ENCODE measurements at regions not wholly inside any gene's neighbourhood (a gene's known extent, or its start where the extent isn't known, plus 50 kb on each side); places are given as distances from the start of the nearest gene placed in this dataset.

- 56% methylated on average over 9 of the region's 9 CpGs for WGBS (ENCODE audit: low lambda C conversion rate)
- Histone ChIP-seq H3F3A (replicated peaks; ENCODE audit: insufficient read depth) (peaks cover 5% of the 10 kb centered on the region), H4K20me1 (ENCODE audit: insufficient read depth) (no peaks in the 10 kb centered on the region), H3K9ac (no peak overlapping the region), H3K4me3 (ENCODE audit: low read depth in 2 of 2, low read length in 1 of 2) (no peak overlapping the region), H3K4me2 (peak overlapping the region; percentile 18; the same call in 1 of the 2 replicates), H3K4me1 (ENCODE audit: control insufficient read depth in 1 of 2, insufficient read depth in 2 of 2, low read depth in 1 of 2, low read length in 1 of 2) (peaks cover 10 to 30% of the 10 kb centered on the region in 2 experiments), H3K9me2 (no peaks in the 10 kb centered on the region), H2AFZ (ENCODE audit: low read depth) (peak overlapping the region; percentile 52), H3K27me3 (ENCODE audit: insufficient read depth) (no peaks in the 10 kb centered on the region), H3K27ac (ENCODE audit: low read depth in 2 of 2, low read length in 1 of 2) (peak overlapping the region in 1 of 2 experiments; percentile 72; a peak in 2 of 4 replicates), H3K79me2 (ENCODE audit: insufficient read depth) (no peaks in the 10 kb centered on the region), H3K9me3 (no peaks in the 10 kb centered on the region), H3K36me3 (replicated peaks in 1 of 2; ENCODE audit: control insufficient read depth in 1 of 2, insufficient read depth in 2 of 2, low read length in 1 of 2) (no peaks in the 10 kb centered on the region)
- ChIA-PET POLR2A (no interaction called here), CTCF (interaction anchor here (1.8 kb wide), 1 partner anchor 9 kb away, joined by 7 read pairs; no protein-coding TSS in a partner anchor)
- DNase-seq = no peak
- TF ChIP-seq FOXJ3 (CRISPR knock-in tag; IDR thresholded peaks at IDR 0.05) = no peak
- no peak for TF ChIP-seq YY1 (IDR thresholded peaks at IDR 0.05; ENCODE audit: low read depth)
- no peak for TF ChIP-seq TEAD4 (IDR thresholded peaks at IDR 0.05; ENCODE audit: borderline replicate concordance, insufficient read depth)
- no peak for TF ChIP-seq USF1 (IDR thresholded peaks at IDR 0.05; ENCODE audit: borderline replicate concordance, low read depth)
- peak; percentile 34; the same call in 1 of the 2 replicates for TF ChIP-seq RXRA (IDR thresholded peaks at IDR 0.05; ENCODE audit: borderline replicate concordance, low read depth)
- no peak for TF ChIP-seq MEF2A (IDR thresholded peaks at IDR 0.05; ENCODE audit: borderline replicate concordance, low read depth)
- no peak for TF ChIP-seq RAD21 (IDR thresholded peaks at IDR 0.05; ENCODE audit: low read length)
- no peak for TF ChIP-seq SIN3A (IDR thresholded peaks at IDR 0.05; ENCODE audit: borderline replicate concordance, low read depth, low read length)
- TF ChIP-seq EZH2phosphoT487 (IDR thresholded peaks at IDR 0.05; ENCODE audit: borderline replicate concordance, low read depth) = no peak
- TF ChIP-seq NFIC (IDR thresholded peaks at IDR 0.05; ENCODE audit: borderline replicate concordance) = peak; percentile 64
- TF ChIP-seq RFX5 (IDR thresholded peaks at IDR 0.05; ENCODE audit: low read length) = no peak
- no peak for TF ChIP-seq NRF1 (IDR thresholded peaks at IDR 0.05; ENCODE audit: low read depth, low read length)
- no peak for TF ChIP-seq MXI1 (IDR thresholded peaks at IDR 0.05; ENCODE audit: low read depth, low read length)
- TF ChIP-seq FOSL2 (IDR thresholded peaks at IDR 0.05; ENCODE audit: borderline replicate concordance, low read depth) = no peak
- no peak for TF ChIP-seq MAX (IDR thresholded peaks at IDR 0.05; ENCODE audit: low read depth)
- TF ChIP-seq TAF1 (IDR thresholded peaks at IDR 0.05; ENCODE audit: borderline replicate concordance, low read depth, low read length) = no peak
- TF ChIP-seq ZBTB33 (IDR thresholded peaks at IDR 0.05; ENCODE audit: borderline replicate concordance, low read depth) = no peak
- TF ChIP-seq POLR2AphosphoS5 (IDR thresholded peaks at IDR 0.05; ENCODE audit: low read depth, low read length) = no peak
- no peak for TF ChIP-seq EP300 (IDR thresholded peaks at IDR 0.05; ENCODE audit: borderline replicate concordance in 1 of 2, low read depth in 1 of 2, low read length in 1 of 2)
- no peak for TF ChIP-seq RCOR1 (IDR thresholded peaks at IDR 0.05; ENCODE audit: low read length)
- TF ChIP-seq PBX3 (IDR thresholded peaks at IDR 0.05) = 0 out of 2 replicates have a peak, but pooled peaks have one; percentile 14
- TF ChIP-seq, protein P1, sequence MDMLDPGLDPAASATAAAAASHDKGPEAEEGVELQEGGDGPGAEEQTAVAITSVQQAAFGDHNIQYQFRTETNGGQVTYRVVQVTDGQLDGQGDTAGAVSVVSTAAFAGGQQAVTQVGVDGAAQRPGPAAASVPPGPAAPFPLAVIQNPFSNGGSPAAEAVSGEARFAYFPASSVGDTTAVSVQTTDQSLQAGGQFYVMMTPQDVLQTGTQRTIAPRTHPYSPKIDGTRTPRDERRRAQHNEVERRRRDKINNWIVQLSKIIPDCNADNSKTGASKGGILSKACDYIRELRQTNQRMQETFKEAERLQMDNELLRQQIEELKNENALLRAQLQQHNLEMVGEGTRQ (IDR thresholded peaks at IDR 0.05; ENCODE audit: borderline replicate concordance, low read depth, low read length) = no peak
- TF ChIP-seq GATA2 (CRISPR knock-in tag; IDR thresholded peaks at IDR 0.05) = no peak
- TF ChIP-seq JUND (IDR thresholded peaks at IDR 0.05) = no peak
- TF ChIP-seq TCF12 (IDR thresholded peaks at IDR 0.05) = 0 out of 2 replicates have a peak, but pooled peaks have one; percentile 22
- no peak for TF ChIP-seq ELF1 (IDR thresholded peaks at IDR 0.05)
- TF ChIP-seq SMC3 (IDR thresholded peaks at IDR 0.05; ENCODE audit: low read depth, low read length) = no peak
Measured at GRCh38 chr4:123555233-123555806, 158.7 kb downstream of the SPRY1 start.

Data from SK-N-SH (cell line).